HepG2 (cell line): ENCODE measurements at regions not wholly inside any gene's neighbourhood (a gene's known extent, or its start where the extent isn't known, plus 50 kb on each side); places are given as distances from the start of the nearest gene placed in this dataset.

Experiments used
- ATAC-seq: fragments of 200-7000 bp; cut with Tn5 transposase; 3 replicates; pipeline ENCODE4 v1.9.1; 2020; ENCODE audit warnings: mild to moderate bottlenecking, moderate library complexity
- BruUV-seq: library from RNA; stranded (reverse); fragments of 400-500 nt; replicated peaks from 2 replicates; lab custom pipeline; 2021; lab: Mats Ljungman, UMichigan
- CTCF ChIA-PET: fragments of 300-600 bp; formaldehyde crosslinking; extraction: SDS; loops from one replicate; lab custom pipeline; 2021; ENCODE audit warnings: low total read pairs, inconsistent platforms, low intra/inter-chr PET ratio; lab: Yijun Ruan, JAX
- POLR2A ChIA-PET: fragments of 350-600 bp; sonication (Branson Sonifier 250); formaldehyde crosslinking; loops from one replicate; lab custom pipeline; 2020; ENCODE audit warnings: antibody characterized with exemption, inconsistent platforms; lab: Yijun Ruan, JAX
- DNase-seq: peaks from one replicate; pipeline ENCODE4 v3.0.0-alpha.2; 2015; ENCODE audit warnings: low spot score
- FAIRE-seq: peaks from 3 replicates; lab custom pipeline; 2011; peaks lifted over from hg19 to GRCh38; lab: Jason Lieb, UNC
- H2AFZ ChIP-seq: one replicate; pipeline ENCODE4 v1.6.1; 2011; ENCODE audit warnings: low read length, inconsistent platforms
- H3K27ac ChIP-seq: fragments of 300-600 bp; 3 replicates; pipeline ENCODE4 v1.8.0; 2011; ENCODE audit warnings: mixed run types, mild to moderate bottlenecking, mixed read lengths, low read length, inconsistent platforms; ENCODE audit not compliant: insufficient read depth; ENCODE audit errors: extremely low read length
- H3K27me3 ChIP-seq, 2 experiments: fragments of 200-600 bp in 1 of 2; 2 replicates in 1 of 2; 3 replicates in 1 of 2; pipeline versions ENCODE4 v1.6.0 to v1.8.0; 2011; ENCODE audit warnings: low read length in 2 of 2, mild to moderate bottlenecking in 2 of 2, moderate library complexity in 2 of 2, inconsistent platforms in 1 of 2; ENCODE audit not compliant: insufficient read depth in 2 of 2, control insufficient read depth in 1 of 2
- H3K36me3 ChIP-seq, 2 experiments: fragments of 200-600 bp in 1 of 2; replicated peaks in 1 of 2; 2 replicates in 1 of 2; 3 replicates in 1 of 2; pipeline versions ENCODE4 v1.5.1 to v1.8.0; 2011; ENCODE audit warnings: low read length in 2 of 2, inconsistent platforms in 1 of 2; ENCODE audit not compliant: insufficient read depth in 2 of 2, control insufficient read depth in 1 of 2
- H3K4me1 ChIP-seq: 2 replicates; pipeline ENCODE4 v1.5.1; 2012; ENCODE audit warnings: low read length, inconsistent platforms; ENCODE audit not compliant: insufficient read depth
- H3K4me2 ChIP-seq: 2 replicates; pipeline ENCODE4 v1.6.0; 2011; ENCODE audit warnings: low read depth, low read length, inconsistent platforms
- H3K4me3 ChIP-seq, 3 experiments: fragments of 200-600 bp in 1 of 3; sonication (generic), shearing (Covaris generic) in 1 of 3; replicated peaks in 1 of 3; 2 replicates each; pipeline ENCODE4 v1.5.1; 2011 to 2016; ENCODE audit warnings: low read length in 3 of 3, inconsistent platforms in 2 of 3, low read depth in 2 of 3, mild to moderate bottlenecking in 2 of 3, control low read depth in 1 of 3, mixed read lengths in 1 of 3; ENCODE audit not compliant: insufficient read depth in 1 of 3
- H3K79me2 ChIP-seq: one replicate; pipeline ENCODE4 v1.6.1; 2011; ENCODE audit warnings: low read length, inconsistent platforms; ENCODE audit not compliant: insufficient read depth
- H3K9ac ChIP-seq: 2 replicates; pipeline ENCODE4 v1.6.0; 2011; ENCODE audit warnings: mild to moderate bottlenecking, low read depth, low read length, inconsistent platforms; ENCODE audit not compliant: insufficient read depth
- H3K9me3 ChIP-seq: 2 replicates; pipeline ENCODE4 v1.5.1; 2012; ENCODE audit warnings: mild to moderate bottlenecking, low read length
- H4K20me1 ChIP-seq: 2 replicates; pipeline ENCODE4 v1.6.0; 2011; ENCODE audit warnings: inconsistent platforms, mild to moderate bottlenecking, low read length, moderate library complexity; ENCODE audit not compliant: insufficient read depth
- CREB1 ChIP-seq, 2 experiments: fragments of 450-650 bp in 1 of 2; IDR thresholded peaks; 2 replicates each; pipeline ENCODE4 v1.6.1; 2016 to 2017; ENCODE audit warnings: control low read depth in 1 of 2, mild to moderate bottlenecking in 1 of 2, missing compliant biosample characterization in 1 of 2, missing genetic modification characterization in 1 of 2
- PHF21A ChIP-seq: sonication (generic); formaldehyde crosslinking; IDR thresholded peaks from 2 replicates; pipeline ENCODE4 v1.5.0; 2020; ENCODE audit warnings: mild to moderate bottlenecking, missing genetic modification reagents
- THAP11 ChIP-seq: IDR thresholded peaks from 2 replicates; pipeline ENCODE4 v1.6.1; 2016; ENCODE audit warnings: missing biosample characterization, missing genetic modification reagents
- ZNF124 ChIP-seq: sonication (generic); formaldehyde crosslinking; IDR thresholded peaks from 2 replicates; pipeline ENCODE4 v1.4.0; 2020; ENCODE audit warnings: missing genetic modification reagents
- ZNF143 ChIP-seq: sonication (generic); formaldehyde crosslinking; IDR thresholded peaks from 2 replicates; pipeline ENCODE4 v1.4.0; 2020; ENCODE audit warnings: missing genetic modification reagents
- ZNF430 ChIP-seq: sonication (generic); formaldehyde crosslinking; IDR thresholded peaks from 2 replicates; pipeline ENCODE4 v1.9.0; 2021; ENCODE audit warnings: mild to moderate bottlenecking, missing genetic modification reagents
- ZNF639 ChIP-seq: conservative IDR thresholded peaks from 2 replicates; pipeline ENCODE4 v1.6.1; 2018; ENCODE audit warnings: missing genetic modification reagents
- WGBS: methylation state at CpG from one replicate; pipeline ENCODE4 v1.1.6; 2017; ENCODE audit warnings: low lambda C conversion rate; 5-methylcytosine and 5-hydroxymethylcytosine counted together
- in situ Hi-C: cut with HindIII; loops from 2 replicates; pipeline ENCODE4 v1.10.0; 2017; ENCODE audit warnings: low pct_unique_long_range_greater_than_20kb; ENCODE audit not compliant: extremely low pct_ligation_motif_present
- intact Hi-C: fragments of 100-400 bp; cut with micrococcal nuclease; formaldehyde crosslinking; loops from one replicate; pipeline ENCODE4 v1.10.0; 2022; ENCODE audit not compliant: unreplicated experiment
- TF ChIP-seq, protein P1 (sequence below): IDR thresholded peaks from 2 replicates; pipeline ENCODE4 v1.6.1; 2016; ENCODE audit warnings: missing genetic modification reagents, missing compliant biosample characterization

- CTCF ChIA-PET = no interaction called here
- no peaks in the 10 kb centered on the region for H3K79me2 ChIP-seq
- no TSS peak for BruUV-seq
- no peak overlapping the region for H3K4me2 ChIP-seq
- no peak overlapping the region for H3K4me3 ChIP-seq
- POLR2A ChIA-PET = no interaction called here
- DNase-seq (no peak), ATAC-seq (no peak), FAIRE-seq (no peak)
- in situ Hi-C loops = loop anchor here (25.0 kb wide), 1 partner anchor 494 kb away; no protein-coding TSS in a partner anchor
- H3K27ac ChIP-seq = no peak overlapping the region
- TF ChIP-seq CREB1 (IDR thresholded peaks at IDR 0.05) (peak; percentile 76), CREB1 (CRISPR knock-in tag; IDR thresholded peaks at IDR 0.05) (no peak), ZNF639 (no peak)
- H3K36me3 ChIP-seq = no peaks in the 10 kb centered on the region
- no peaks in the 10 kb centered on the region for H3K4me1 ChIP-seq
- H3K27me3 ChIP-seq = no peaks in the 10 kb centered on the region
- WGBS = 64% methylated on average over 2 of the region's 2 CpGs
- no peaks in the 10 kb centered on the region for H4K20me1 ChIP-seq
- no peak overlapping the region for H3K9ac ChIP-seq
- H2AFZ ChIP-seq = no peak overlapping the region
- intact Hi-C loops = no loop called here
- H3K9me3 ChIP-seq = no peaks in the 10 kb centered on the region
Observed at GRCh38 chr6:154656660-154657059, 76.6 kb upstream of the SCAF8 start.

- no TSS peak for BruUV-seq
- no peak overlapping the region for H3K4me3 ChIP-seq
- in situ Hi-C loops (loop anchor here (25.0 kb wide), 1 partner anchor 499 kb away; no protein-coding TSS in a partner anchor), intact Hi-C loops (no loop called here)
- 28% methylated on average over 4 of the region's 4 CpGs for WGBS
- no peaks in the 10 kb centered on the region for H4K20me1 ChIP-seq
- DNase-seq = no peak
- no peaks in the 10 kb centered on the region for H3K36me3 ChIP-seq
- H3K4me1 ChIP-seq = no peaks in the 10 kb centered on the region
- H3K9ac ChIP-seq = no peak overlapping the region
- no peaks in the 10 kb centered on the region for H3K27me3 ChIP-seq
- H3K4me2 ChIP-seq = no peak overlapping the region
- no peak for ATAC-seq
- H3K79me2 ChIP-seq = no peaks in the 10 kb centered on the region
- POLR2A ChIA-PET = no interaction called here
- H3K9me3 ChIP-seq = no peaks in the 10 kb centered on the region
- H3K27ac ChIP-seq = no peak overlapping the region
- CTCF ChIA-PET = no interaction called here
- FAIRE-seq = no peak
- no peak overlapping the region for H2AFZ ChIP-seq
- TF ChIP-seq PHF21A (CRISPR knock-in tag) (no peak), THAP11 (no peak), ZNF143 (CRISPR knock-in tag) (no peak), ZNF430 (CRISPR knock-in tag) (no peak), ZNF124 (no peak)
- TF ChIP-seq, protein P1, sequence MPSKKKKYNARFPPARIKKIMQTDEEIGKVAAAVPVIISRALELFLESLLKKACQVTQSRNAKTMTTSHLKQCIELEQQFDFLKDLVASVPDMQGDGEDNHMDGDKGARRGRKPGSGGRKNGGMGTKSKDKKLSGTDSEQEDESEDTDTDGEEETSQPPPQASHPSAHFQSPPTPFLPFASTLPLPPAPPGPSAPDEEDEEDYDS (CRISPR knock-in tag) = no peak
Observed at GRCh38 chr6:154661768-154662167, 71.4 kb upstream of the SCAF8 start.
